CD4-positive, alpha-beta T cell treated with Interleukin-6 at 100 ng/mL for 8 hours (primary cell): ENCODE measurements at regions not wholly inside any gene's neighbourhood (a gene's known extent, or its start where the extent isn't known, plus 50 kb on each side); places are given as distances from the start of the nearest gene placed in this dataset.
"Not testable (repeated sequence)": the region's sequence is repeated elsewhere in the genome, so short reads cannot be mapped to it uniquely, and the experiment has no call there.

Source experiments
- DNase-seq: peaks from one replicate; pipeline ENCODE4 v3.0.0-alpha.2; 2020; ENCODE audit warnings: mixed read lengths, low spot score

GRCh38 chr5:135279328-135279727 is 119.7 kb downstream of the MACROH2A1 start:
- no peak for DNase-seq

GRCh38 chr5:135276151-135276550 is 122.9 kb downstream of the MACROH2A1 start:
- DNase-seq, result no peak

DNA sequence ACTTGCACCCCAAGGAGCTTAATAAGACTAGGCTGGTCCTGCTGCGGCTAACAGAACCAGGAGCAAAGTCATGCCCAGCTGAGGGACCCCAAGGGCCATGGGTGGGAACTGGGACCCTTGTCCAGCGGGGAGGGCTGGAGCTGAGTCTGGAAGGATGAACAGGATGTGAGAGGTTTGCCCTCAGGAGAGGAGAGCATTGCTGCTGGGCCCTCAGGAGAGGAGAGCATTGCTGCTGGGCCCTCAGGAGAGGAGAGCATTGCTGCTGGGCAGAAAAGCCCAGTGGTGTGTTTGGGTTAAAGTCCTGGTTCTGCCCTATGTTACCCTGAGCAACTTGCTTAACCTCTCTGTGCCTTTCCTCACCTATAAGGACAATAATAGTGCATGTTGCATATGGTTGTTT is 125.8 kb downstream of the MACROH2A1 start:
- no peak for DNase-seq

- no peak for DNase-seq
Measured at GRCh38 chr5:135272311-135272805, 126.7 kb downstream of the MACROH2A1 start.

- DNase-seq, result no peak
Measured at GRCh38 chr5:135271533-135272310, 127.3 kb downstream of the MACROH2A1 start.

- DNase-seq, result no peak
Measured at GRCh38 chr5:135269931-135270421, 129.1 kb downstream of the MACROH2A1 start.

DNA sequence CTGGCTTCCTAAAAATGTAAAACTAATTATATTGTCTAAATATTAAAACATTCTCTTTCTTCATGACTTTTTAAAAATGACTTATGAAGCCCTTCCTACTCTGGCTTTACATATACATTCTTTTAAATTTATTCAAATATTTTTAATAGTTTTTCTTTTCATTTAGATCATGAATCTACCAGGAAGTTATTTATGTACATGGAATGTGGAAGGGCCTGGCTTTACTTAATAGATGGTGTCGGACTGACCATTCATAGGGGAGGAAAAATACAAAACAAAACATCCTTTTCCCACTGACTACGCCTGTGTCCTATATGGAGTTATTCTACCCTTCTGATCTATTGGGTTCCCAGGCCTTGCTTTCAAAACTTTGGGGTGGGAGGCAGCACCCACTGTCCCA is 129.8 kb downstream of the MACROH2A1 start:
- DNase-seq, result no peak

DNA sequence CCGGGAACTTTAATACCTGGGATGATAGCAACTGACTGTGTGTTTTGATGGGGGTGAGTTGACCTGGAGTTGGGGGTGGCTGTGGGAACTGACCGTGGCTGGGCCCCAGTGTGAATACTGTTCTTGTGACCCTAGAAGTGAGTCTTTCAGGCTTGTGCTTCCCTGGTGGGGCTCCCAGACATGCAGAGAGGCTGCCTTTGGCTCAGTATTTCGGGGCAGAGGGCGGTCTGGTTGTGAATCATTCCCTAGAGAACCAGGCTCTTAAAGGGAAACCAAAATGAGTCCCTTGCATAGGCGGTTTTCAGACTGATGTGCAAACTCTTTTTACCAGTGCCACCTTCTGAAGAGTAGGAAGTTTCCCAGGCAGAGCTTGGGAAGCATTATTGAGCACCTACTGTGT is 132.1 kb downstream of the MACROH2A1 start:
- no peak for DNase-seq

GRCh38 chr5:135266303-135266635 is 132.8 kb downstream of the MACROH2A1 start:
- no peak for DNase-seq

GRCh38 chr5:135265497-135266302 is 133.3 kb downstream of the MACROH2A1 start:
- DNase-seq, result no peak

DNA sequence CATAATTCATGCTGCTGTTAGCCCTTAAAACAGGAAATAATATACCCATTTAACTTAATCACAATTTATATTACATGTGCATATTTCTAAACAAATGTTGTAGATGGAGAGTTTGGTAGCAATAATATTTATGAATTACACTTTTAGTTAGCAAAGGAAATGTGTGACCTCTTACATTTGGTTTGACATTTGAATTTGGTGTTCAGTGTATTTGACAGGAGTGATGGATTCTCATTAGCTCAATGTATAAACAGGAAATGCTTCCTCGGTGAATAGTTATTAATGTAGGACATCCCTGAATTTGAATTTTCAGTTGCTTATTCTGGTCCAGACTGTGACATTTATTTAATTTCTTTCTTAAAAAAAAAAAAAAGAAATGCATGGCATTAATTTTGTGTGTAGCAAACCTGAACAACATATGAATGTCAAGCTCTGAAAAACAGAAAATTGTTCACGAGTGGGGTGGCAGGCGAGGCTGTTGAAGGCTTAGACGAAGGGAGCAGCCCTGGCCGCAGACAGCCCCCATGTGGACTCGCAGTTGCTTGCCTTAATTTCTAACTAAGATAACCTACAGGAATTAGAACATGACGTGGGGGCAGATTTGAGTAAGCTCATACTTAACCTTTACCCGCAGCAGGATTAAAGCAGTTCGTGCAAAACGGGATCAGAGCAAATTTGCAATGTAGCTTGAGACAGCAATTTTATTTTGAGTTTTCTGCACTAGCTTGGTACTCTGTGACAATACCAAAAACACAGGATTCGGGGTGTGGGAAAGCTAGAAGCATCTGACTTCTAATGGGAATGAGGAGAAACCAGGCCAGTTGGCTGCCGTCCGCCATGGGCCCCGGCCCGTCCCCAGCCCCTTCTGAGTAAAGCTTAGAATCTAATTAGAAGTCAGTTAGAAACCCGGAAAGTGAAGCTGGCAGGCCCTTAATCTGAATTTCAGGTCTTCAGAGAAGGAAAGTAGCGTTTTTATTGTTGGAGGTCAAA is 134.3 kb downstream of the MACROH2A1 start:
- DNase-seq, result no peak

DNA sequence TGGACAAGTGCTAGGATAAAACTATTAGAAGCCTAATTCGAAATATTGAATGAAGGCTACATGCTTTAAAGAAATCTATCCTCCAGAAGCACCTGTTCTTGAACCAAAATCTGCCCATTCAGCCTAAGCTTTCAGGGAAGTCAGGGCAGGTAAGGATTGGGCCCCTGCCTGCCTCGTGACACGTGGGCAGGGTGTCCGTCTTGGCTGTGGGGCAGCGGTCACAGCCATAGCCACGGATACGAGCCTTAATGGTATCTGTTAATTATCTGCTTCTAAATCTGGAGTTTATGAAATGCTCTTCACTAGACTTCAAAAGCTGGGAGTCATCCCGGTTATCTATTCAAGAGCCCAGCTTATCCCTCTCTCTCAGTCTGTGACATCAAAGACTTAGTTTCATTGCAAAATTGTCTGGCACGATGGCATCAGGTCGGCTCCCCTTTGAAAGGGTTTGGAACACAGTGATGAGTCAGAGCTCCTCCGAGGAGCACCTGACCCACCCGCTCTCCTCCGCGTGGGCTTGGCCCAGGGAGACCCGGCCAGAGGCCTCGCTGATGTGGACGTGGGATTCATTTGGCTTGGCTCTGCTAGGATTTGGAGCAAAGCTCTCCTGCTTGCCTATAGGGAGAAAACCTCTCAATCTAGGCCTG is 135.9 kb downstream of the MACROH2A1 start:
- no peak for DNase-seq

- DNase-seq, result no peak
Measured at GRCh38 chr5:135262364-135262763, 136.7 kb downstream of the MACROH2A1 start.

DNA sequence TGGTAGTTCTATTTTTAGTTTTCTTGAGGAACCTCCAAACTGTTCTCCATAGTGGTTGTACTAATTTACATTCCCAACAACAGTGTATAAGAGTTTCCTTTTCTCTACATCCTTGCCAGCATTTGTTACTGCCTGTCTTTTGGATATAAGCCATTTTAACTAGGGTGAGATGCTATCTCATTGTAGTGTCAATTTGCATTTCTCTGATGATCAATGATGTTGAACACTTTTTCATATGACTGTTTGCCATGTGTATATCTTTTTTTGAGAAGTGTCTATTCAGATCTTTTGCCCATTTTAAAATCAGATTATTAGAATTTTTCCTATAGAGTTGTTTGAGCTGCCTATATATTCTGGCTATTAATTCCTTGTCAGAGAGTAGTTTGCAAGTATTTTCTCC is 138.9 kb downstream of the MACROH2A1 start:
- not testable (repeated sequence) for DNase-seq

DNA sequence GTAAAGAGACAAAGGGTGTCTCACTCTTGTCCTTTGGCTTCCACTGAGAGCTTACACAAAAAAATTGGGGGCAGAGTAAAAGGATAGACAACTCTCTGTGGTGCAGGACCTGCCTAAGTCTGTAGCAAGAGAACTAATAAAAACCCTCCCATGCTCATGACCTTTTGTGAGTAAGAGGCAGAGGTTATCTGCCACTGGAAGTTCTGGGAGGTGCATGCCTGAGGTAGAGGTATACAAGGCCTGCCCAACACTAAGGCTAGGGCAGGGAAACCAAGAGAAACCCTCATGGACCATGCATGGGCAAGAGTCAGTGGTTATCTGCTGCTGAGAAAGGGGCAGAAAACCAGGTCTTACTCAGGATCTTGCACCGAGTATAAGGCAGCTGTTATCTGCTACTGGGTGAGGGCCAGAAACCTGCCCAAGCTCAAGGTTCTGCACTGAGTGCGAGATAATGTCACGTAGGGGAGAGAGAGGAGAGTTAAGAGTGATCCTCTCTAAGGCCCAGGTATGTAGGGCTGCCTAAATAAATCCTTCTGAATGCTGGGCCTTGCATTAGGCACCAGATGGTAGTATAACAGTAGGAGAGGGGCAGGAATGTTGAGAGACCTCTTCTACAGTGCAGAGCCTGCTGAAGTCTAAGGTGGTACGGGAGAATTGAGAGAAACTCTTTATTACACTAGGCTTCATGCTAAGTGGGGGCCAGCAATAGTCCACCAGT is 143.4 kb downstream of the MACROH2A1 start:
- no peak for DNase-seq

- DNase-seq, result no peak
Measured at GRCh38 chr5:135254183-135254582, 144.8 kb downstream of the MACROH2A1 start.

DNA sequence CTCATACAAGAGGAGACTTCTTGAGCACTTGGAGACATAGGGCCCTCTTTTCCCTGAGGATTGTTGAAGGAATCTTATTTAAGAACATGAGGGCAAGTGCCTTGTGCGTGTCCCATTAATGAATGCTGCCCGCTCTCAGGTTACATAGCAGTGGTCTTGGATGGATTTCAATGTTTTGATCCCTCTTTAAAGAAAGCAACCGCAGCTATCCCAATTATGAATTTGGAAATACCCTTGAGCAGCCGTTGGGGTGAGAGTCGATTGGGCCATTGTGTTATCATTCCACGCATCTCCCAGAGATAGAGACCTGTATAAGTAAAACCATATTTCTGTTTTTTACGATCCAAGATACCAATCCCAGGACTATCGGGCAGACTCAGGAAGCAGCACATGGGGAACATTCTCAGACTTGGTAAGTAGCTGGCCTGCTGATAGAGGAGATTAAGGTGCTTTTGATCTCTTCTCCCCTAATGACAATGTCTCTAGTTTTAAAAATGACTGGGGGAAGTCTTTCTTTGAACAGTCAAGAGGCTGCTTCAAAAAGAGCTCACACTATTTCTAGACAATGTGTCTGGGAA is 145.3 kb downstream of the MACROH2A1 start:
- no peak for DNase-seq

DNA sequence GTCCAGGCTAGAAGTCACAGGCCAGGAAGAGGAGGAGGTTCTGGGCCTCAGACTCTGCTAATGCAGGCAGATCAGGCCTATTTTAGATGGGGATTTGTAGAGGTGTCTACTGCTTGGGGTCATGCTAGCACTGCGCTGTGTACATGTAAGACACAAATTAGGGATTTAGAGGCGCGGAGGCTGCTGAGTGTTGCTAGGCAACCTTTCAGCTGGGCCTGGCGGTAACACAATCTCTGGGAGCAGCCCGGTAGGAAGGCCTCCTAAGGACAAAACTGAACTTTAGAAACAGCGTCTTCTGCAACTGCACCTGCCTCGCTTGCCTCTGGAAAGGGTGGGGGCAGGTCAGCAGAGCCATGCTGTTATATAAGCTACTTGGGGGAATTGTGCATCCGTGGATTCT is 147.9 kb downstream of the MACROH2A1 start:
- DNase-seq, result no peak

DNA sequence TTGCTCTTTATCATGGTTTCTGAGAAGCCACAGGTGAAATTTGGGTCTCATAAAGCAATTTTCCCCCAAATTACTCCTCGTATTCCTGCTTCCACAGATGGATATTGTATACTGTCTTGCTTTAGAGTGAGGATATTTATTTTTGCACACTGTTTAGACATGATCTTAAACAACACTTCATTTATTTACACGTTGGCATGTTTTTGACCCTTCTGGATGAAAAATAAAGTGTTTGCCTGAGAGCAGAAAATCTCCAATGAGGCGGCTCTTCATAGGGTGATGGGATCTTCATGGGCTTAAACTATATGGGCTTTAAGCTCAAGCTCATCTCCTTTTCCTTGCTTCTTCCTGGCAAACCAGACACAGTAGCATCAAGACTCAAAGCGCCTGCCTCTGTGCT is 148.4 kb downstream of the MACROH2A1 start:
- DNase-seq, result no peak

GRCh38 chr5:135249658-135250057 is 149.4 kb downstream of the MACROH2A1 start:
- DNase-seq, result no peak
